ENCODE measurements at regions not wholly inside any gene's neighbourhood (a gene's known extent, or its start where the extent isn't known, plus 50 kb on each side); places are given as distances from the start of the nearest gene placed in this dataset.

DNA sequence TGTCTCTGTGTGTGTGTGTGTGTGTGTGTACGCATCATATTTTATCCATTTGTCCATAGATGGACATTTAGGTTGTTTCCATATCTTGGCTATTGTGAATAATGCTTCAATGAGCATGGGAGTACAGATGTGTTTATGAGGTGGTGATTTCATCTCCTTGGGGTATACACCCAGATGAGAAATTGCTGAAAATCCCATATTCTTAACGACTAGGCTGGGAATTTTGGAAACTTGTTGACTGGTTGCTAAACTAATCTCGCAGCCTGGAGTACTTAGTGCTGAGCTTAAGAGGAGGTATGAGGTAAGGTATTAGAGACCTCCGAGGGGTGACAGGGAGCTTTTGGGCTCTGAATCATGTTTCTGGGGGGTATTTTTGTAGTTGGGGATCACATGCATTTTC lies 66.0 kb upstream of the SPRED2 start:
- DNase-seq (ENCODE audit: low spot score): no peak

DNA sequence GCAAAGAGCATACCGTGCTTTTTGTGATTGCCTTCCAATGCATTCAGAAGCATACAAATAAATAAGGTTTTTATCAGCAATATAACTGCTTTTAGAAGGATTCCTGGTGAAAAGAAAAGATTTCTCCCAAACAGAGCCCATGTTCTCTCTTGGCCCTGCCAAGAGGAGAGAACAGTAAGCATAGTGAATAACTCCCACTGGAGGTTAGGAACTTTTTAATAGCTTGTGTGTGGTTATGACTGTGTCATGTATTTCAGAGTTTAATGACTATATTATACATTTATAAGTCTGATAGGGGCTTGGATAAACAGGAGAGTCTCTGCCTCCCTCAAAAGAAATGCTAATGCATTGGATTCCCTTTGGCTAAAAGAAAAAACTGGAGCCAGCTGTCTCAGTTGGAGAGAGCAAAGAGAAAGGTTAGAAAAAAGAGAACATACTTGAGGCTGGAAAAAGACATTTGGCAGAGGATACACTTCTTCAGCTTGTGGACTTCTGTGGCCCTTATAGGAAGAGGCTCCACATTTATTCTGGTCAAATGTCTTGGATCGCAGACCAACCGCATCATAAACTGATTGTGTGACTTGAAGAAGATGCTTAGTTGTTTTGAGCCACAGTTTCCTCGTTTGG lies 63.0 kb upstream of the SPRED2 start:
- DNase-seq (ENCODE audit: low spot score): no peak

DNA sequence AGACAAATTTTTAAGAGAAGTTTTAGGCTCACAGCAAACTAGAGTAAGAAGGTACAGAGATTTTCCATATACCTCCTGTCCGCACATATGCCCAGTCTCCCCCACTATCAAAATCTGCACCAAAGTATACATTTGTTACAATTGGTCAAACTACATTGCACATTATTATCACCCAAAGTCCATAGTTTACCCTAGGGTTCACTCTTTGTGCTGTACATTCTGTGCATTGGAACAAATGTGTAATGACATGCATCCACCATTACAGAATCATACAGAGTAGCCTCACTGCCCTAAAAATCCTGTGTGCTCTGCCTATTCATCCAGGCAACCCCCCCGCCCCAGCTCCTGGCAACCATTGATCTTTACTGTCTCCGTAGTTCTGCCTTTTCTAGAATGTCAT lies 61.7 kb upstream of the SPRED2 start:
- DNase-seq (ENCODE audit: low spot score): no peak

DNA sequence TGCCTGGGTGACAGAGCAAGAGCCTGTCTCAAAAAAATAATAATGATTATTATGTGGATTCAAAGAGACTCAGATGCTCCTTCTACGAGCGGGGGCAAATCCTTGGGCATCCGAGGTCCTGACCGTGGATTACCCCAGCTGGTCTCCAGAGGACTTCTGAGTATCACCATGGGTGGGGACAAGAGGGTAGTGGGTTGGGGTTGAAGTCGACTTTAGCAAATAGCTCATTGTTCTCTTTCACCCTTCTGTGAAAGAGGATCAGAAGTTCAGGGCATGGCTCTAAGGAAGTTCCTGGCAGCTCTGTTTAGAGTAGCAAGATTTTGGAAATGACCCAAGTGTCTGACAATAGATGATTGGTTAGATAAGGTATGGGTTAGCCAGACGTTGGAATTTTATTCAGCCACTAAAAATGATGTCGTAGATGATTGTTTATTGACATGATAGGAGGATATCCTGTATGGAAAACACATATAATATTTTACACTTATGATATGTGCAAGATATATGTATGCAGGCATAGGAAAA lies 59.0 kb upstream of the SPRED2 start:
- DNase-seq (ENCODE audit: low spot score): no peak

DNA sequence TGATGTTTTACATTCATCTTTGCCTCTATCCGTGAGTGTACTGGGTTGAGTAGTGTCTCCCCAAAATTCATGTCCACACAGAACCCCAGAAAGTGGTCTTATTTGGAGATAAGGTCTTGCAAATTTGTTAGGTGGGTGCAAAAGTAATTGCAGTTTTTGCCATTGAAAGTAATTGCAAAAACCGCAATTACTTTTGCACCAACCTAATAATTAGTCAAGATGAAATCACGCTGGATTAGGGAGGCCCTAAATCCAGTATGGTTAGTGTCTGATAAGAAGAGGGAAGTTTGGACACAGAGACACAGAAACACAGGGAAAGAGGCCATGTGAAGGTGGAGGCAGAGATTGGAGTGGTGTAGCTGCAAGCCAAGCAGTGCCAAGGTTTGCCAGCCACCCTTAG lies 57.8 kb upstream of the SPRED2 start:
- DNase-seq (ENCODE audit: low spot score): no peak

DNA sequence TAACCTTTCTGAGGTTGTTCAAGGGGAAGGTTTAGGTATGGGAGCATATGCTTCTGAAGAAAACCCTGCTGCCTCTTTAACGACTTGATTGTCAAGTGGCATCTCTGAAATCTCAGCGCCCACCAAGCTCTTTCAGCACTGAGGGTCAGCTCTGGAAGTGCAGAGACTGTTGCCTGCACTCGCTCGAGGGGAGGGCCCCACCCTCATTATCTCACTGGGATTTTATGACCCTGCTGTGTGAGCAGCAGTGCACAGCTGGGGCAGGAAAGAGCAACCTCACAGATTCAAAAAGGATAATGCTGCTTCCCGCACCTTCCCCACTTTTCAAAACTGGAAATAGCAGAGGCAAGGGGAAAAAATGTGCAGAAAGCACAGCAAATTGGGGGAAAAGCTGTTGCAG lies 56.9 kb upstream of the SPRED2 start:
- DNase-seq (ENCODE audit: low spot score): no peak

DNA sequence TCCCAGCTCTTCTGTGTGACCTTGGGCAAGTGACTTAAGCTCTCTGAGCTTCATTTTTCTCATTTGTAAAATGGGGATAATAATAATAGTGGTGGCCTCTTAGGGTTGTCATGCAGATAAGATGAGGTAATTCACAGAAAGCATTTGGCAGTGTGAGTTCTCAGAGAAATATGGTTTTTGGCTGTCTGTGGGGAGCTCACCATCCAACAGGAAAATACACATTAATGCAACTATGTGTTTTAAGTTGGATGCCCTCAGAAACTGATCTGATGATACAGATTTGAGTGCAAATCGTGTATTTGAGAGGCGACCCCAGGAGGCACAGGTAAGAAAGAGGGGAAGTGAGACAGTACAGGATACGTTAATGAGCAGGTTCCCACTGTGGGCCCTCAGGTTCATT lies 56.1 kb upstream of the SPRED2 start:
- DNase-seq (ENCODE audit: low spot score): no peak

DNA sequence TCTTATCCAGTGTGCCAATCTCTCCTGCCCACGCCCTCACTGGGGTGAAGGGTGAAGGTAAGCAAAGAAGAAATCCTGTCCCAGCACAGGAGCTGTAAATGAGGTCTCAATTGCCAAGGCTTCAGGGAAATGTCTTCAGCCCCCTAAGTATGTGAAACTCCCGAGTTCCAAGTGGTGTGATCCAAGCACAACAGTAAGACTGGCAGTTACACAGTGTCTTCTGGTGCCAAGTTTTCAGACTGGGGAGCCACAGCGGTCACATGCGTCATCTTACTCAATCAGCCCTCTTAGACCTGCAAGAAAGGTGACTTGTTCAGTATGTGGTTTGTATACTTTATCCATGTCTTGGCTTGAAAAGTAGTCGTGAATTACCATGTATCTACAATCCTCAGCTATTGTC lies 55.0 kb upstream of the SPRED2 start:
- DNase-seq (ENCODE audit: low spot score): no peak

DNA sequence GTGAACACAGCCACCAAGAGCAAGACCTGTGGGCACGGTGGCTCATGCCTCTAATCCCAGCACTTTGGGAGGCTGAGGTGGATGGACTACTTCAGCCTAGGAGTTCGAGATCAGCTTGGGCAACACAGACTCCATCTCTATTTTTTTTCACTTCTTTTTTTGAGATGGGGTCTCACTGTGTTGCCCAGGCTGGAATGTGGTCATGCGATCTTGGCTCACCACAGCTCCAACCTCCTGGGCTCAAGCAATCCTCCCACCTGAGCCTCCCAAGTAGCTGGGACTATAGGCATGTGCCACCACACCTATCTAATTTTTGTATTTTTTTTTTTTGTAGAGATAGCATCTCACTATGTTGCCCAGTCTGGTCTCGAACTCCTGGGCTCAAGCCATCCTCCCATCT lies 54.4 kb upstream of the SPRED2 start:
- no peak for DNase-seq (ENCODE audit: low spot score)

DNA sequence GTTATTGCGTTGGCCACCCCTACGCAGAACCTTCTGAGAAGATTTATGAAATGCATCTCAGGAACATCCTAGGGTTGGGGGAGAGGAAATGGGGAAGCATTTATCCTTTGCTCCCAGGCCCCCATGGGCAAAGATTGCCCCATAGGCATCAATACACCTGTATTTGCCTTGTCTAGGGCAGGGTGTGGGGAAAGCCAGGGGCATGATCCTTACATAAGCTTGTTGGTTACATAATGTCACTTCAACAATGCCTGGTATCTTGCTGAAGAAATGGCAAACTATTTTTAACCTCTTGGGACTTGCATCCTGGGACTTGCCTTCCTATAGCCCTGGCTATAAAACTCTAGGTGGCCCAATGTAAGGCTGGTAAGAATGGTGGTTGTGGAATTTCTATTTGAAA lies 53.9 kb upstream of the SPRED2 start:
- no peak for DNase-seq (ENCODE audit: low spot score)

DNA sequence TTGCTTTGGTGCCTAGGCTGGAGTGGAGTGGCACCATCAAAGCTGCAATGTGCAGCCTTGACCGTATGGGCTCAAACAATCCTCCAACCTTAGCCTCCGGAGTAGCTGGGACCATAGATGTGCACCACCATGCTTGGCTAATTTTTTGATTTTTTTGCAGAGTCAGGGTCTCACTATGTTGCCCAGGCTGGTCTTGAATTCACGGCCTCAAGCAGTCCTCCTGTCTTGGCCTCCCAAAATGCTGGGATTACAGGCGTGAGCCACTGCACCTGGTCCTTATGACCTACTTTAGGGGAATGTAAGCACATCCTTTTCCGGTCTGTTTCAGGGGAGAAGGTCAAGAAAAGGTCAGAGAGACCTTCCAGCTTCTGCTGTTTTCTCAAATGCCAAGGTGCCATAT lies 53.4 kb upstream of the SPRED2 start:
- DNase-seq (ENCODE audit: low spot score): no peak

DNA sequence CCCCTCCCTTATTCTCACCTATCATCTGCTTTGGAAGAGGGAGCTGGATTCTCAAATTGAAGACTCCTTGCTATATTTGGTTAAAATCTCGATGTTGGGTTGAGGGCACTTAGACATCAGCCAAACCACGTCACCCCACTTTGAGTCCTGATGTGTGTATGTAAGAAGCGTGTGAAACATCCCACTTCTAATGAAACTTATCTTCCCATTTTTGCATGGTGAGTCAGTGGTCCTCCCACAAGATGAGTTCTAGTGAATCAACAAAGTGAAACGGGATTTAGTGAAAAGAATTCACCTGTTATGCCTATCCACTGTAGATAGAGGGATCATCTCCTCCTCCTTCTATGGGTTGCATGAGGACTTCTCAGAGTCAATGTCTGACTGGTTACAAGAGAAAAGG lies 51.4 kb upstream of the SPRED2 start:
- no peak for DNase-seq (ENCODE audit: low spot score)

DNA sequence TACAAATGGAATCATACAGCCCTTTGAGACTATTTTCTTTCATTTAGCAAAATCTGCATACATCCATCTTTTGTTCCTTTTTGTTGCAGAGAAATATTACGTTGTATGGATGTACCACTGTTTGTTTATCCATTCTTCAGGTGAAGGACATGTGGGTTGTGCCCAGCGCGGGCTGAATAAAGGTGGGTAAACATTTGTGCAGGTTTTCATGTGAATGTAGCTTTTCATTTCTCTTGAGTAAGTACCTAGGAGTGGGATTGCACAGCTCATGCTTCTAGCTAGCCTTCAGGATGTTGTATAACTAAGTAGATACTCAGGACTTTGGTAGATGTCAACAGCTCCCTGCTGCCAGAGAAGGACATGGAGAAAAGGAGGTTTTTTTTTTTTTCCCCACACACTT lies 50.6 kb upstream of the SPRED2 start:
- no peak for DNase-seq (ENCODE audit: low spot score)

Measured in HuH-7.5 (cell line).